ENCODE measurements at regions not wholly inside any gene's neighbourhood (a gene's known extent, or its start where the extent isn't known, plus 50 kb on each side); places are given as distances from the start of the nearest gene placed in this dataset.

DNA sequence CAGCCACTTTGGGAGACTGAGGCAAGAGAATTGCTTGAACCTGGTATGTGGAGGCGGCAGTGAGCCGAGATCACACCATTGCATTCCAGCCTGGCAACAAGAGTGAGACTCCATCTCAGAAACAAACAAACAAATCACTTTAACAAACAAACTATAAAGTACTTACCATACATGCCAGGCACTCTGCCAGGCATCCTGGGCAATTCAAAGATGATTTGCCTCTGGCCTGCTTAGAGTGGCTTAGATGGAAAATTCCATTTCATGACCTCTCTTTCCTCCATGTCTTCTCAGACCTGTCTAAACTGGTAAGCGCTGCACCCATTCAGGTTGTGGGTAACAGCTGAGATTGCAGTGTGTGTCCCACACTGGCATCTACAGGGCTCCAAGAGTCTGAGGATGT, 273.2 kb downstream of the BCL2 start:
- DNase-seq (ENCODE audit: low spot score in 2 of 2), result no peak
- in situ Hi-C loops (cut with MboI; ENCODE audit: low sequenced_read_pairs), result no loop called here
- H3K36me3 ChIP-seq (replicated peaks), result no peaks in the 10 kb centered on the region
- no peak overlapping the region for H3K4me3 ChIP-seq
- peaks cover 41% of the 10 kb centered on the region for H3K4me1 ChIP-seq
- H3K9me3 ChIP-seq, result no peaks in the 10 kb centered on the region; the same call in 1 of the 2 replicates
- no peaks in the 10 kb centered on the region for H3K27me3 ChIP-seq (ENCODE audit: low read depth)

DNA sequence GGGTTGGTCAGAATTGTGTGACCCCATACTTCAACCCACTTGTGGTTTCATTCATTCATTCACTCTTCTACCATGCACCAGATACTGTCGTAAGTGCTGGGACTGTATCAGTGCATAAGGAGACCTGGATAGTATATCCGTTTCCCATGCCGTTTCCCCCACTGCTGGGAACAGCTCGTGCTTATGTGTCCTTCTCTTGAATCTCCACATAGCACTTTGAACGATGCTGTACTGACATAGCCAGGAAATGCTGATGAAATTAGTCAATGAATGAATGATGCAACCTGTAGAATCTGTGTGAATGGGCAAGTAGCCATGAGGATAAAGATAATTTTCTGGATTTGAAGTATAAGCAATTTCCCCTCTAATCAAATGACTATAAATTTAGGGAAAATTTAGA, 276.1 kb downstream of the BCL2 start:
- H3K4me3 ChIP-seq, result no peak overlapping the region
- H3K9me3 ChIP-seq, result no peaks in the 10 kb centered on the region; the same call in 1 of the 2 replicates
- peaks cover 51% of the 10 kb centered on the region for H3K4me1 ChIP-seq
- no peaks in the 10 kb centered on the region for H3K27me3 ChIP-seq (ENCODE audit: low read depth)
- H3K36me3 ChIP-seq (replicated peaks), result no peaks in the 10 kb centered on the region
- in situ Hi-C loops (cut with MboI; ENCODE audit: low sequenced_read_pairs), result no loop called here
- DNase-seq (ENCODE audit: low spot score in 2 of 2), result no peak

DNA sequence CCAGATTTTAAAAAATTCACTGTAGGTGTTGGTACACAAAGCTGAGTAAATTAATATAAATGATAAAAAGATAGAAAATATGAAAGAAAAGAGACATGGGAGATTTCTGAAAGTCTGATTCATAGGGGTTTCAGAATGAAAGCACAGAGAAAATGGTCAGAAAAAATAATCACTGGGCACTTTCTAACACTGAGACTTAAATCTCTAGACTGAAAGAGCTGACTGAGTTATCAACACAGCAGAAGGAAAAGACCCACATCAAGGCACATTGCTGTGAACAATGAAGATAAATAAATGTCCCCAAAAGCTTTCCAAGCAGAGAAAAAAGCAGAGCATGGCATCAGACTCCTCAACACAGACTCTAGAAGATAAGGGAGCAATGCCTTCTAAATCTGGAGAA, 277.2 kb downstream of the BCL2 start:
- in situ Hi-C loops (cut with MboI; ENCODE audit: low sequenced_read_pairs), result no loop called here
- Histone ChIP-seq H3K36me3 (replicated peaks) (no peaks in the 10 kb centered on the region), H3K27me3 (ENCODE audit: low read depth) (no peaks in the 10 kb centered on the region), H3K4me1 (peaks cover 49% of the 10 kb centered on the region), H3K4me3 (no peak overlapping the region), H3K9me3 (no peaks in the 10 kb centered on the region; the same call in 1 of the 2 replicates)
- DNase-seq (ENCODE audit: low spot score in 2 of 2), result no peak

DNA sequence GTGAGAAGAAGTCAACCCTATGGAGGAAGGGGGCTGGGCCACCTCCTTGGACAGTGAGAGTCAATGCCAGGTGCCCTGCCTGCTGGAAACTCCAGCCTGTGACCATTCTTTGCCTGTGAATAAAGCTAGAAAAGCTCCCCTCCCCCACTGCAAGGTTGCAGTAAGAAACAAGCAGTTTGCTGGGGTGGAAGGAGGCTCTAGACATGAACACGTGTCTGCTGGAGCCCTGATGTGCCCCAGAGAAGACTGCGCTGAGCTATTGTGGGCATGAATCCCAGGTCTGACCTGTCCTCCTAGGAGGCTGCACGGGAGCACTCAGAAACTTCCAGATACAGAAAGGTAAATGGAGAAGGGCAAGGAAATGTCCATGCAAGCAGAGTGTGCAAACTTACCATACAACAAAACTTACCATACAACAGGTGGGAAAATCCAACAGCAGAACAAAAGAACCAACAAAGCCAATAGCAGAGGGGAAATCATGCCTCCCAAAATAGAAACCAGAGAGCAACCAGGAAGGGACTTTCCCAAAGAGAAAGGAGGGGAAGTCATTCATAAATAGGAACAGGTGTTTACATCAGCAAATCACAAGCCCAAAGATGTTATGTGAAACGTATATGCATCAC, 278.7 kb downstream of the BCL2 start:
- no peaks in the 10 kb centered on the region for H3K36me3 ChIP-seq (replicated peaks)
- H3K4me3 ChIP-seq, result no peak overlapping the region
- H3K27me3 ChIP-seq (ENCODE audit: low read depth), result no peaks in the 10 kb centered on the region
- DNase-seq (ENCODE audit: low spot score in 2 of 2), result no peak
- no peaks in the 10 kb centered on the region; the same call in 1 of the 2 replicates for H3K9me3 ChIP-seq
- in situ Hi-C loops (cut with MboI; ENCODE audit: low sequenced_read_pairs), result no loop called here
- peaks cover 61% of the 10 kb centered on the region for H3K4me1 ChIP-seq

DNA sequence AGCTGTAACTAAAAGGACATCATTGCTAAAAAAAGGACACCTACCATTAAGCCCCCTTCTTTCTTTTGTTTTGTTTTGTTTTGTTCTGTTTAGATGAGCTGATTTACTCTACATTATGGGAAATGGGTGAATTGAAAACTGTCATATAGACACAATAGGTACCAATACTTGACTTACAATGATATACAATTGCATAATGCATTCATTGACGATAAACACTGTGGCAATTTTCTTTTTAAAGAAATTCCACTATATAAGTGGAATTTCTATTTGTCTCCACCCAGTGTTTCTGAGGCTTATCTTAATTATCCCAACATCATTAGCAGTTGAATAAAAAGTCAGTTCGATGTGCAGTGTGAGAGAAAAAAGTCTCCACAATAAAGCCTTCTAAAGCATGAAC, 282.1 kb downstream of the BCL2 start:
- Histone ChIP-seq H3K4me1 (peaks cover 44% of the 10 kb centered on the region), H3K4me3 (no peak overlapping the region), H3K9me3 (no peaks in the 10 kb centered on the region; the same call in 1 of the 2 replicates), H3K27me3 (ENCODE audit: low read depth) (no peaks in the 10 kb centered on the region), H3K36me3 (replicated peaks) (no peaks in the 10 kb centered on the region)
- in situ Hi-C loops (cut with MboI; ENCODE audit: low sequenced_read_pairs), result no loop called here
- peak in 1 of 2 experiments; percentile 99 for DNase-seq (ENCODE audit: low spot score in 2 of 2)

DNA sequence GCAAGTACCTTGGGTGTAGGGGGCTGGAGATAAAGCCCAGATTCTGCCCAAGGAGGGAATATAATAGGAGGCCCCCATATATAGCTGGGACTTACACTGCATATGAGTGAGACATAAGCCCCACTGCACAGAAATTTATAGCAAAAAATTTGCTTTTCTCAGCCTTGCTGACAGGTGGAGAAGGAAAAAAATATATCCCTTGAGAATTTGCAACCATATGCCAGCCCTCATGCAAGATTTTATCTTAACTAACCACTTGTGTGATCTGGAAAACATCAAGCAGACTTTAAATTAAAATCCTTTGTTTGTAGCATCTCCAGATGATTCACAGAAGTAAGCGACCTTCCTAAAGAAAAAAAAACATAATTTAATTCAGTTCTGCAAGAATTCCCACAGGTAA, 288.2 kb downstream of the BCL2 start:
- no peaks in the 10 kb centered on the region for H3K9me3 ChIP-seq
- in situ Hi-C loops (cut with MboI; ENCODE audit: low sequenced_read_pairs), result no loop called here
- H3K27me3 ChIP-seq (ENCODE audit: low read depth), result no peaks in the 10 kb centered on the region
- no peak overlapping the region for H3K4me3 ChIP-seq
- no peak for DNase-seq (ENCODE audit: low spot score in 2 of 2)
- H3K4me1 ChIP-seq, result peaks cover 9% of the 10 kb centered on the region
- no peaks in the 10 kb centered on the region for H3K36me3 ChIP-seq (replicated peaks)
